ENCODE measurements at regions not wholly inside any gene's neighbourhood (a gene's known extent, or its start where the extent isn't known, plus 50 kb on each side); places are given as distances from the start of the nearest gene placed in this dataset.

DNA sequence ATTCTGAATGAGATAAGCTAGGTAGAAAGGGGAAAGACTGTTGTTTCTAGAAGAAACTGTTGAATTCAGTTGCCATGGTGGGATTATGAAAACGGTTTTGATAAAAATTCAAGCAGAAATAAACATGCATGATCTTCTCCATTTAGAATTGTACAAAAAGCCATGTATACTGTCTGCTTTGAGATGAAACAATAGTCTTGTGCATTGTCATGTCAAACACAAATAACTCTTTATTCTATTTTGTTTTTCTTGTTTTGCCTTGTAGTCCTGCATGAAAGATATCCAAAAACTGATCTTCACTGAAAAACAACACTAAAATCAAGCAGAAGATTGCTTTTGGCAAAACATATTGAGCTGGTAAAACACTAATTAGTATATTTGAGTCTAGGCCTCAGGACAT lies 659.9 kb downstream of the LTN1 start:
- TF ChIP-seq, protein P1, sequence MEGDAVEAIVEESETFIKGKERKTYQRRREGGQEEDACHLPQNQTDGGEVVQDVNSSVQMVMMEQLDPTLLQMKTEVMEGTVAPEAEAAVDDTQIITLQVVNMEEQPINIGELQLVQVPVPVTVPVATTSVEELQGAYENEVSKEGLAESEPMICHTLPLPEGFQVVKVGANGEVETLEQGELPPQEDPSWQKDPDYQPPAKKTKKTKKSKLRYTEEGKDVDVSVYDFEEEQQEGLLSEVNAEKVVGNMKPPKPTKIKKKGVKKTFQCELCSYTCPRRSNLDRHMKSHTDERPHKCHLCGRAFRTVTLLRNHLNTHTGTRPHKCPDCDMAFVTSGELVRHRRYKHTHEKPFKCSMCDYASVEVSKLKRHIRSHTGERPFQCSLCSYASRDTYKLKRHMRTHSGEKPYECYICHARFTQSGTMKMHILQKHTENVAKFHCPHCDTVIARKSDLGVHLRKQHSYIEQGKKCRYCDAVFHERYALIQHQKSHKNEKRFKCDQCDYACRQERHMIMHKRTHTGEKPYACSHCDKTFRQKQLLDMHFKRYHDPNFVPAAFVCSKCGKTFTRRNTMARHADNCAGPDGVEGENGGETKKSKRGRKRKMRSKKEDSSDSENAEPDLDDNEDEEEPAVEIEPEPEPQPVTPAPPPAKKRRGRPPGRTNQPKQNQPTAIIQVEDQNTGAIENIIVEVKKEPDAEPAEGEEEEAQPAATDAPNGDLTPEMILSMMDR (conservative IDR thresholded peaks at IDR 0.05) = no peak
- TF ChIP-seq ZFX (IDR thresholded peaks at IDR 0.05) = no peak
- H3K27ac ChIP-seq = no peak overlapping the region

DNA sequence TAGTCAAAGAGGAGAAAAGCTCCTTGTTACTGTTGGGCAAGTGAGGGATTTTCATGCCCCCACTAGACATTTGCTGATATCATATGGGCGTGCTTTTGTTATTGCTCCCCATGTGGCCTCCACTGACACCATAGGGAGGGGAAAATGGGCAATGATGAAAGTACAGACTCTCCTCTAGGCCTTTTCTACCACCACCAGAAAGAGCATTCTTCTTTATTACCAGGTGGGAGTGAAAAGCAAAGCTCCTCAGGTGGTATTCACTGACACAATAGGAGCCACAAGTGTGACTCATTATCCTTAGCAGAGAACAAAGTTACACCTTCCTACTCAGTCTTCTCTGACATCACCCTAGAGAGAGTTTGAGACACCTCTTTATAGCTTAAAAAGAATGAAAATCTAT lies 667.1 kb downstream of the LTN1 start:
- no peak overlapping the region for H3K27ac ChIP-seq
- TF ChIP-seq, protein P1 (conservative IDR thresholded peaks at IDR 0.05) = no peak
- no peak for TF ChIP-seq ZFX (IDR thresholded peaks at IDR 0.05)

DNA sequence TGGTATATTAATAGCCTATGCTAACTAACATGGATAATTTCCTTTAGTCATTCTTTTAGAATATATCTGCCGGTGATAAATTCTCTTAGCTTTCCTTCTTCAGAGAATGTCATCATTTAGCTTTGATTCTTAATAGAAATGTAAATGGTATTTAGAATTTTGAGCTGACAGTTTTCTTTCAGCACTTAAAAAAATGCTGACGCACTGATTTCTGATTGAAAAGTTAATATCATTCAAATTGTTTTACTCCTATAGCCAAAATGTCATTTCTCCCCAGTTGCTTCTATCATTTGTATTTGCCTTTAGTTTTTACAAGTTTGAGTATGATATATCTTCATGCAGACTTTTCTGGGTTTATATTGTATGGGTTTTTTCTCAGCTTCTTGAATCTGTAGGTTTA lies 668.0 kb downstream of the LTN1 start:
- H3K27ac ChIP-seq = no peak overlapping the region
- TF ChIP-seq ZFX (IDR thresholded peaks at IDR 0.05) = no peak
- TF ChIP-seq, protein P1 (conservative IDR thresholded peaks at IDR 0.05) = no peak

DNA sequence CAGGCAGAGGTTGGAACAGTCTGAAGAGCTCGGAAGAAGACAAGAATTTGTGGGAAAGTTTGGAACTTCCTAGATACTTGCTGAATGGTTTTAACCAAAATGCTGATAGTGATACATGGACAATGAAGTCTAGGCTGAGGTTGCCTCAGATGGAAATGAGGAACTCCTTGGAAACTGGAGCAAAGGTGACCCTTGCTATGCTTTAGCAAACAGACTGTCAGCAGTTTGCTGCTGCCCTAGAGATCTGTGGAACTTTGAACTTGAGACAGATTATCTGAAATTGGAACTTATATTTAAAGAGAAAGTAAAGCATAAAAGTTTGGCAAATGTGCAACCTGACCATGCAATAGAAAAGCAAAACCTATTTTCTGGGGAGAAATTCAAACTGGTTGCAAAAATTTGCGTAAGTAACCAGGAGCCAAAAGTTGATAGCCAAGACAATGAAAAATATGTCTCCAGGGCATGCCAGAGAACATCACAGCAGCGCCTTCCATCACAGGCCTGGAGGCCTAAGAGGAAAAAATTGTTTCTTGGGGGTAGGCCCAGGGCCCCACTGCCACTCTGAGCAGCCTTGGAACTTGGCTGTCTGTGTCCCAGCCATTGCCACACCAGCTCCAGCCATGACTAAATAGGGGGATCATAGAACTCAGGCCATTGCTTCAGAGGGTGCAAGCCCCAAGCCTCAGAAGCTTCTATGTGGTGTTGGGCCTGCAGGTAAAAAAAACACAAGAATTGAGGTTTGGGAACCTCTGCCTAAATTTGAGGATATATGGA lies 675.3 kb downstream of the LTN1 start:
- TF ChIP-seq, protein P1 (conservative IDR thresholded peaks at IDR 0.05) = no peak
- no peak for TF ChIP-seq ZFX (IDR thresholded peaks at IDR 0.05)
- H3K27ac ChIP-seq = no peak overlapping the region

DNA sequence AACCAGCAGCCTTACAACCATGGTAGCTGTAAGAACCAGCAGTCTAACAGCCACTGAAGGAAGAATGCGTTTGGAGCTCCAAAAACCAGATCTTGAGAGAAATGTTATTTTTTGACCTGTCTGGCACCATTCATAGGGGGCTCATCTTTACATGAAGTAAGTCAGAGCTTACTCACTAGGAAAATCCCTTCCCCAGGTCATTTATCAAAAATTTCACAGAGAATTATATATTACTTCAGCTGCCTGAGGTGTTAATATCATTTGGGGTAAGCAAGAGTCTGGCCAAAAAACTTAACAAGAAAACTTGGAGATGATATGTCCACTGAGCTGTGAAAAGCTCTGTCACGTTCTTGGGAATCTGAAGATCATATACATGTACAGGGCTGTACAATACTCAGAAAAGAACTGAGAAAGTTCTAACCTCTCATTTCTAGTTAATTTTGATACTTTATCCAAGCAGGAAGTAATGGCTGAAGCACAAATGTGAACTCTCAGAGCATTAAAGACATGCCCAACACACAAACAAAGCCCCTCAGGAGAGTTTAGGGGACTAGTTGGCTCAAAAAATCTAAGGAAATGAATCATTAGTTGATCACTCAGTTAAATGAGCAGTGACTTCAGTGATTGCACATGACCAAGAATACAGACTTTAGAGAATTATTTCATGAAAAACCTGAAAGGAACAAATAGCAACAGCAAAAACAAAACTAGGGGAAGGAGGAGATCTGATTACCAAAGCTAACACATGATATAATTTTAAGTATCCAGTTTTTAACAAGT lies 681.1 kb downstream of the LTN1 start:
- H3K27ac ChIP-seq = no peak overlapping the region; the same call in 1 of the 2 replicates
- no peak for TF ChIP-seq ZFX (IDR thresholded peaks at IDR 0.05)
- TF ChIP-seq, protein P1 (conservative IDR thresholded peaks at IDR 0.05) = no peak

DNA sequence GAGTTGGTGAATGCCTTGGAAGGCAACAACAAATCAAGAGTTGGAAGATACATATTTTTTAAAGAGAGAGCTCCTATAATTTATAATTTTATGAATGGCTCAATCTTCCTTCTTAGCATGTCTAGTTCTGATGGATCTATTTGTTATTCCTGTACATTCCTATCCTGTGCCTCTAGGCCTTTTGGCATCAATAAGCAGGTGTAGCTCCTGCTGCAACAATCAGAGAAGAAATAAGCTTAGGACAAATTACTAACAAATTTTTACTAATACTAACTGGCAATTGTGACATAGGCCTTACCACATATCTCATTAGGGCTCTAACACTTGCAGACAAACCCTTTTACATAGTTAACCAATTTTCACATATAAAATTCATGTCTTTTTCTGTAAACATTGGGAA lies 682.0 kb downstream of the LTN1 start:
- no peak overlapping the region for H3K27ac ChIP-seq
- TF ChIP-seq, protein P1 (conservative IDR thresholded peaks at IDR 0.05) = no peak
- TF ChIP-seq ZFX (IDR thresholded peaks at IDR 0.05) = no peak

DNA sequence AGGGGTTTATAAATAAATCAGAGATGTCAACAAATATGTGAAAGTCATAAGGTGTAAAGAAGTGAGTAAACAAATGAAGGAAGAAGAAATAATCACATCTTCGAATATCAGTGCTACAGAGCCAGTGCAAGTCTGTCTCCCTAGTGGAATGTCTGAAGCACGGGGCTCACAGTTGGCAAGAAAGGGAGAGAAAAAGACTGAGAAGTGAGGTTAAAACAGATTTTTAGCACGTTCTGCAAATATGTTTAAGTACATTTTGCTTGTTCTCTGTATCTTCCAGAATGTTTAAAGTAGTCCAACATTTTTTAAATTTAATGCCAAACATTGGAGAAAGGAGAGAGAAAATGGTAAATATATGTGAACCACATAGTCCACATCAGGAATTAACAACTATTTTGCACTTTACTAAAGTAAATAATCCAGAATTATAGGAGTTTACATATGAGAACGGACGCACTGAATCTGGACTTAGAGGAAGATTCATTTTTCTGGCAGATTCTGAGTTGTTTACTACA lies 682.4 kb downstream of the LTN1 start:
- TF ChIP-seq, protein P1 (conservative IDR thresholded peaks at IDR 0.05) = no peak
- TF ChIP-seq ZFX (IDR thresholded peaks at IDR 0.05) = no peak
- no peak overlapping the region for H3K27ac ChIP-seq
